ENCODE measurements at regions not wholly inside any gene's neighbourhood (a gene's known extent, or its start where the extent isn't known, plus 50 kb on each side); places are given as distances from the start of the nearest gene placed in this dataset.

DNA sequence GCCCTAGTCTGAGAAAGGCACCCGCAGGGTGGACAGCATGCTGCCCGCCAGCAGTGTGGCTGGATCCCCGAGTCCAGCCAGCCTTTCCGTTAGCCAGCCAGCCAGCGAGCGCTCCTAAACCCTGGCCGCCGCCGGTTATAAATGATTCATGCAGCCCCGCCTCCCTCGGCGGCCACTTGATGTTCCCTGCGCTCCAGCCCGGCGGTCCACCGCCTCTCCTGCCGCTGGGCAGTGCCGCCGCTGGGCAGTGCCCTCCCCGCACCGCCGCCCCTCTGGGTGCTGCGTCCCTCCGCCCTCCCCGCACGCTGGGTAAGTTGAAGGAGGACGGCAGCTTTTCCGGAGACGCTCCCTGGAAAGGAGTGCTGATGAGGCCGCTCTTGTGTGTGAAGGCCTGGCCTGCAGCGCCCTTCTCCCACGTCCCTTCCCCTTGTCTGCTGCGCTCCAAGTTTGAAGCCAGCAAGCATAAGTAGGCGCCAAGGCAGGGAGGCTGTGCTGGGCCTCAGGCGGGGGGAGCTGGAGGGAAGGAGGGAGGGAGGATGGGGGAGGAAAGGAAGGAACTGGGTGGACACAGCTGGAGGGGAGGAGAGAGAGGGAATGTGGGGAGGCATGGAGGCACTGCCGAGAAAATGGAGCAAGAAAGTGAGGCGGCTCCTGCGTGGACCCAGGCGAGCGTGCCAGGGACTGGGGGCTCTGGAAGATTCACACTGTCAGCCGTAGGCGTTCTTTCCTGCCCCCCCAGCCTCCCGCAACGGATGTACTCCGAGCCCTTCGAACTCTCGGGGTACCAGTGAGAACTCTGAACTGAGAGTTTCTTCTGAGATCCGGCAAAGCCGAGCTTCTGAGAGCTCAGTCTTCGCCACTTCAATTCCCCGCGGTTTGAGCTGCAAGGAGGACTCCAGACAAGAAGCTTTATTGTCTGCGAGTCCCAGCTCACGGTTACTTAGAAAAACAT lies 131.9 kb downstream of the GLI2 start:
- ChIA-PET POLR2A (no interaction called here), CTCF (interaction anchor here (1.1 kb wide), 1 partner anchor 8 kb away, joined by 5 read pairs; no protein-coding TSS in a partner anchor)
- DNase-seq (ENCODE audit: extremely low spot score) = no peak
- TF ChIP-seq, protein P1, sequence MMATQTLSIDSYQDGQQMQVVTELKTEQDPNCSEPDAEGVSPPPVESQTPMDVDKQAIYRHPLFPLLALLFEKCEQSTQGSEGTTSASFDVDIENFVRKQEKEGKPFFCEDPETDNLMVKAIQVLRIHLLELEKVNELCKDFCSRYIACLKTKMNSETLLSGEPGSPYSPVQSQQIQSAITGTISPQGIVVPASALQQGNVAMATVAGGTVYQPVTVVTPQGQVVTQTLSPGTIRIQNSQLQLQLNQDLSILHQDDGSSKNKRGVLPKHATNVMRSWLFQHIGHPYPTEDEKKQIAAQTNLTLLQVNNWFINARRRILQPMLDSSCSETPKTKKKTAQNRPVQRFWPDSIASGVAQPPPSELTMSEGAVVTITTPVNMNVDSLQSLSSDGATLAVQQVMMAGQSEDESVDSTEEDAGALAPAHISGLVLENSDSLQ (IDR thresholded peaks at IDR 0.05) = no peak
- TF ChIP-seq ARNT (IDR thresholded peaks at IDR 0.05) (no peak), SUZ12 (IDR thresholded peaks at IDR 0.05) (no peak)

DNA sequence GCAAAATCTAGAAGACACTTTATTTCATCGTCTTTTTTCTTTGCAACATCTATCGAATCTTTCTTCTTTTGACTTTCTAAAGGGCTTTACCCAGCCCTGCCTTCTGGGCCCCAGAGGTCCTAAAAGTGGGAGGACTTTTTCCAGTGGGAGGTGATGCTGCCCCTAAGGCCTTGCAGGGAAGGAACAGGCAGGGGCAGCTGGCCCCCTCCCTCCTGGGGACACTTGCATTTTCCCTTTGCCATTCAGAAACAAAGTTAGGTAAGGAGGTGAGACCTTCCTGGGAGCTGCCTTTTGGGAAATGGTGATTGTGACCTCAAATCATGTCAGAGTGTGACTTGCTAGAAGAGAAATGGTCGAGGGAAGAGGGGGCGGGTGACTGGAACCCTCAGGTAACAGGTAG lies 132.7 kb downstream of the GLI2 start:
- no peak for TF ChIP-seq NFRKB (IDR thresholded peaks at IDR 0.05)
- no peak for DNase-seq (ENCODE audit: extremely low spot score)
- CTCF ChIA-PET = no interaction called here
- POLR2A ChIA-PET = no interaction called here

DNA sequence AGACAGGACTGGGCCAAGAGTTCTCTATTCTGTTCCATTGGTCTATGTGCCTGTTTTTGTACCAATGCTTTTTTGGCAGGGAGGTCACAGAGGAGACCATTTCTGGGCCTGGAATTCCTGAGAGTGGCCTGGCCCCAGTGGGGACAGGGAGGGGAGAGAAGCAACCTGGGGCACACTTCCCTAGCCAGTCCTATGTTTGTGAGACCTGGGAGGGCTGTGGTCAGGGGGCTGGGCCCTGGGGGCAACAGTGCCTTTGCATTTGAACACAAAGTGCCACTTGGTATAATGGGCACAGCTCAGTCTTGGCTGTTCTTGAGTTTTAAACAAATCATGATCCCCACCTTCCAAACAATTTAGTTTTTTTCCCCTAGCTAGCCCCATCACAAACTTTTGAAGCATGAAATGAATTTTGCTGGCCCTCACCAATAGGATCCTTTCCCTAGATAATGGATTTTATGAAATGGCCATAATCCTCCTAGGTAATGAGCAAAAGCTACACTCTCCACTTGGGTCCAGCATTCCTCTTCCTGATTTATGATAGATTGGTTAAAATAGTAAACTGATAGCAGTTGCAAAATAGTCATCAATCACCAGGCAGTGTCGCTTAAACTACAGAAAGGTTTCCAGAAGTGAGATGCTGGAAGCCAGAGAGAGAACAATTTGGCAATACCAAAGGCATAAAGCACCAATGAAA lies 133.5 kb downstream of the GLI2 start:
- ChIA-PET POLR2A (no interaction called here), CTCF (interaction anchor here (0.6 kb wide), 1 partner anchor 68 kb away, joined by 3 read pairs; no protein-coding TSS in a partner anchor)
- TF ChIP-seq, protein P1 (IDR thresholded peaks at IDR 0.05) = peak; percentile 55
- no peak for TF ChIP-seq L3MBTL2 (conservative IDR thresholded peaks at IDR 0.05)
- TF ChIP-seq NFRKB (IDR thresholded peaks at IDR 0.05) = no peak
- TF ChIP-seq ELF4 (IDR thresholded peaks at IDR 0.05) = no peak
- DNase-seq (ENCODE audit: extremely low spot score) = no peak

DNA sequence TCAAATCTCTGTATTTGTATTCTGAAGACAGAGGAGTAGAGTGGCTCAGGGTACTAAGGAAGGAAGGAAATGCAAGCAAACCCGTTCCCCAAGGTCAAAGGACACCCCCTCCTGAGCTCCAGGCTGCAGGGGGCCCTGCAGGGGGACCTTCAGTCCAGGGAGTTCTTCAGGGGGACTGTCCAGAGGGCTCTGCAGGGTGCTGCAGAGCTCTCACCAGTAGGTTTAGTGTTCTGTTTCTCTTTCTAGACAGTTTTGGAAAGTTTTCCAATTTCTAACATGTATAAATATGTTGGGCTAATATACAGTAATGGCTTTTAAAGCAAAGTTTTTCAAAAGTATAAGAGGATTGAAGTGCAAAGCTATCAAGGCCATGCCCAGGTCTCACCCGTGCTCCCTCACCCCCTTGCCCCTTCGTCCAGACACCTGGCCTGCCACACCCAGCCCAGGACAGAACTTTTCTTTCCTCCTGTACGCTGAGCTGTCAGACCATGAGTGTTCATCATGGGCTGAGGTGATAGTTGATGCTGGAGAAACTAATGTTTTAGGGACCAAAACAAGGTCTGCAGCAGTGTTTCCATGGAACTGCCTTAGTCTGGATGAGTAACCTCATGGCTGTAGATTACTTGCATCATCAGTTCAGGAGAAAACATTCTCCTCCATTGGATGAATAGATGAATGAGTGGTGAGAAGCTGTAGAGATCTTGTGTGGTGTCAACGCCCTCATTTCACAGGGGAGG lies 134.2 kb downstream of the GLI2 start:
- POLR2A ChIA-PET = no interaction called here
- no peak for TF ChIP-seq LEF1 (IDR thresholded peaks at IDR 0.05; ENCODE audit: borderline replicate concordance)
- TF ChIP-seq FOXA1 (IDR thresholded peaks at IDR 0.05) = no peak
- TF ChIP-seq SP1 (IDR thresholded peaks at IDR 0.05) = no peak
- TF ChIP-seq FOXK2 (IDR thresholded peaks at IDR 0.05) = no peak
- CTCF ChIA-PET = interaction anchor here (0.6 kb wide), 2 partner anchors 42 to 69 kb away, joined by 3 to 4 read pairs; no protein-coding TSS in a partner anchor

DNA sequence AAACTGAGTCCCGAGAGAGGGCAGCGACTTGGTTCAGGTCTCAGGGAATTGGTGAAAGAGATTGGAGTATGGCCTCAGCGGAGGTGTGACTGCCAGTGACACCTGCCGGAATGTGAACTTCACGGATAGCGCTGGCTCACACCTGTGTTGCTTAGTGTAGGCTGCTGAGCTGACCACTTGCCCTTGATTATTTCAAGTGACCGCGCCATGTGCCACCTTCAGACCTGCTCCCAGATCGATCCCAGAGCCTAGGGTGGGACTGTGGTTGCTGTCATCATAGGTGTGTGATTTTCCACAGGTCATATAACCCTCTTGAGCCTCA lies 134.8 kb downstream of the GLI2 start:
- ChIA-PET POLR2A (interaction anchor here (1.1 kb wide), 1 partner anchor 9 kb away, joined by 3 read pairs; no protein-coding TSS in a partner anchor), CTCF (interaction anchor here (0.6 kb wide), 1 partner anchor 41 kb away, joined by 4 read pairs; no protein-coding TSS in a partner anchor)
- no peak for DNase-seq (ENCODE audit: extremely low spot score)
- no peak for TF ChIP-seq FOXK2 (IDR thresholded peaks at IDR 0.05)
- no peak for TF ChIP-seq L3MBTL2 (conservative IDR thresholded peaks at IDR 0.05)
- TF ChIP-seq CTBP1 (IDR thresholded peaks at IDR 0.05; ENCODE audit: borderline replicate concordance) = no peak
- no peak for TF ChIP-seq TARDBP (IDR thresholded peaks at IDR 0.05)
- no peak for TF ChIP-seq FOXM1 (IDR thresholded peaks at IDR 0.05; ENCODE audit: borderline replicate concordance)
- no peak for TF ChIP-seq ZNF384 (IDR thresholded peaks at IDR 0.05)
- no peak for TF ChIP-seq LEF1 (IDR thresholded peaks at IDR 0.05; ENCODE audit: borderline replicate concordance)
- TF ChIP-seq ARNT (IDR thresholded peaks at IDR 0.05) = no peak
- TF ChIP-seq FOXA1 (IDR thresholded peaks at IDR 0.05) = no peak
- no peak for TF ChIP-seq NFRKB (IDR thresholded peaks at IDR 0.05)
- no peak for TF ChIP-seq SUZ12 (IDR thresholded peaks at IDR 0.05)
- TF ChIP-seq, protein P1 (IDR thresholded peaks at IDR 0.05) = no peak
- TF ChIP-seq SP1 (IDR thresholded peaks at IDR 0.05) = no peak
- TF ChIP-seq ELF4 (IDR thresholded peaks at IDR 0.05) = no peak
- no peak for TF ChIP-seq BHLHE40 (IDR thresholded peaks at IDR 0.05; ENCODE audit: borderline replicate concordance)
- TF ChIP-seq HDGF (IDR thresholded peaks at IDR 0.05; ENCODE audit: borderline replicate concordance) = no peak

More for the DNA sequence above, 134.2 kb downstream of the GLI2 start:
- DNase-seq (ENCODE audit: extremely low spot score) = no peak

DNA sequence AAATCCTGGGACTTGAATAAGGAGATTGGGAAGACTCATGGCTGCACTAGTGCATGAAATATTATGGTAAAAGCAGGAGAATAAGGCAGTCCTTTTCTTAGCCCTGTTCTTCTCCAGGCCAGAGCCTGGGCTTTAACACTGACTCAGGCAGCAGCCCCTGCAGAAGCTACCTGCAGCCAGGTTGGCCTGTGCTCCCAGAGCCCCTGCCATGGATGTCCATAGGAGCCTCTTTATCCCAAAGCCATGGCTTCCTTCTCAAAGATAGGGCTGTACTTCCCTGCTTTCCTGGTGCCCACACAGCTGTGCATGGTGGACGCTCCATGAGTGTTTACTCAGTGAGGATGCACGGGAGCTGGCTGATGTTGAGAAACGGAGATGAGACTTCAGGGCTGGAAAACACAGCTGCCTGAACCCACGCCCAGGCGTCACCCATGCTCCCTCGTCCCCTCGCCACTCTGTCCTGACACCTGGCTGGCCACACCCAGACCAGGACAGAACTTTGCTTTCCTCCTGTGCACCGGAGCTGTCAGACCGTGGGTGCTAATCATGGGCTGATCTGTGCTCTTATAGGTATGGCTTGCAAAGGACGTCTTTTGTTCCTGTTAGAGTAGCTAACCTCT lies 135.5 kb downstream of the GLI2 start:
- TF ChIP-seq BHLHE40 (IDR thresholded peaks at IDR 0.05; ENCODE audit: borderline replicate concordance) (no peak), ARNT (IDR thresholded peaks at IDR 0.05) (no peak), TARDBP (IDR thresholded peaks at IDR 0.05) (no peak), ZNF384 (IDR thresholded peaks at IDR 0.05) (no peak), HDGF (IDR thresholded peaks at IDR 0.05; ENCODE audit: borderline replicate concordance) (no peak), LEF1 (IDR thresholded peaks at IDR 0.05; ENCODE audit: borderline replicate concordance) (no peak), SP1 (IDR thresholded peaks at IDR 0.05) (no peak)
- no peak for DNase-seq (ENCODE audit: extremely low spot score)
- CTCF ChIA-PET = interaction anchor here (0.6 kb wide), 1 partner anchor 175 kb away, joined by 3 read pairs; no protein-coding TSS in a partner anchor
- POLR2A ChIA-PET = interaction anchor here (1.1 kb wide), 1 partner anchor 9 kb away, joined by 3 read pairs; no protein-coding TSS in a partner anchor
